ENCODE measurements at regions not wholly inside any gene's neighbourhood (a gene's known extent, or its start where the extent isn't known, plus 50 kb on each side); places are given as distances from the start of the nearest gene placed in this dataset.

DNA sequence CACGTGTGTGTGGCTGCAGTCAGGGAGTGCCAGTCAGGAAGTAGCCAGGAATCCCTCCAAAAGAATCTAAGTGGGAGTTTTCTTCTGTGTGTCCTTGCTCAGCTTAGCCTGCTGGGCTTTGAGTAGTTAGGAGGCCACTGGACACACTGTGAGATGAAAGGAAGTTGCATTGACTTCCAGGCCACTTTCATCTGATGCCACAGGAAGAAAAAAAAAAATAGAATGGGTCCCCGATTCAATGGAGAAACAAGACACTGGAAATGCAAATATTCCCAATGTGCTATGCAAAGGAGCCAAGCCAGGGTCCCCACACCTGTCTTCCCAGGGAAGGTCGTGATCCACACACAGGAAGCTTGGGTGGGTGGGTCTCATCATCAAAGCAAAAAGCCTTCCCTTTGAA lies 95.6 kb upstream of the E2F8 start:
- TF ChIP-seq, protein P1, sequence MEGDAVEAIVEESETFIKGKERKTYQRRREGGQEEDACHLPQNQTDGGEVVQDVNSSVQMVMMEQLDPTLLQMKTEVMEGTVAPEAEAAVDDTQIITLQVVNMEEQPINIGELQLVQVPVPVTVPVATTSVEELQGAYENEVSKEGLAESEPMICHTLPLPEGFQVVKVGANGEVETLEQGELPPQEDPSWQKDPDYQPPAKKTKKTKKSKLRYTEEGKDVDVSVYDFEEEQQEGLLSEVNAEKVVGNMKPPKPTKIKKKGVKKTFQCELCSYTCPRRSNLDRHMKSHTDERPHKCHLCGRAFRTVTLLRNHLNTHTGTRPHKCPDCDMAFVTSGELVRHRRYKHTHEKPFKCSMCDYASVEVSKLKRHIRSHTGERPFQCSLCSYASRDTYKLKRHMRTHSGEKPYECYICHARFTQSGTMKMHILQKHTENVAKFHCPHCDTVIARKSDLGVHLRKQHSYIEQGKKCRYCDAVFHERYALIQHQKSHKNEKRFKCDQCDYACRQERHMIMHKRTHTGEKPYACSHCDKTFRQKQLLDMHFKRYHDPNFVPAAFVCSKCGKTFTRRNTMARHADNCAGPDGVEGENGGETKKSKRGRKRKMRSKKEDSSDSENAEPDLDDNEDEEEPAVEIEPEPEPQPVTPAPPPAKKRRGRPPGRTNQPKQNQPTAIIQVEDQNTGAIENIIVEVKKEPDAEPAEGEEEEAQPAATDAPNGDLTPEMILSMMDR (IDR thresholded peaks at IDR 0.05; ENCODE audit: low read depth, low read length): no peak
- no peak overlapping the region for H3K4me3 ChIP-seq (replicated peaks in 1 of 2; ENCODE audit: low read depth in 2 of 2, low read length in 2 of 2)
- DNase-seq (ENCODE audit: low read depth in 2 of 2): no peak

DNA sequence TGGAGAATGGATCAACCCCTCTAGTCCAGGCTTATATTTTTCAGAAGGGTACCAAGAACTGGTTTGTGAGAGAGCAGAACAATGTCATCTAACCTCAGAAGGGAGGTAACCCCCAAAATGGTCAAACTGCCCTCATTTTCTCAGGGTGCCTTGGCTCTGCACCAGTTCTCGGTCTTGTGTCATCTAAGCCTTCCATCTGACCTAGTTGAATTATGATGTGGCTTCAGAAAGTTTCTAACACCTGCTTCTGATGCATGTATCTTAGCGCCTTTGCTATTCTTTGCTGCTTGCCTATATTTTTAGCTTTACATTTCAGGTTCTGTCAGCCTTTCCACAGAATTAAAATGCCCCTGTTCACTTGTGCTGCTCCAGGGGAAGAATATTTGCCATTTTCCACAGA lies 91.7 kb upstream of the E2F8 start:
- DNase-seq (ENCODE audit: low read depth in 2 of 2): no peak
- TF ChIP-seq, protein P1 (IDR thresholded peaks at IDR 0.05; ENCODE audit: low read depth, low read length): no peak
- no peak overlapping the region for H3K4me3 ChIP-seq (replicated peaks in 1 of 2; ENCODE audit: low read depth in 2 of 2, low read length in 2 of 2)

DNA sequence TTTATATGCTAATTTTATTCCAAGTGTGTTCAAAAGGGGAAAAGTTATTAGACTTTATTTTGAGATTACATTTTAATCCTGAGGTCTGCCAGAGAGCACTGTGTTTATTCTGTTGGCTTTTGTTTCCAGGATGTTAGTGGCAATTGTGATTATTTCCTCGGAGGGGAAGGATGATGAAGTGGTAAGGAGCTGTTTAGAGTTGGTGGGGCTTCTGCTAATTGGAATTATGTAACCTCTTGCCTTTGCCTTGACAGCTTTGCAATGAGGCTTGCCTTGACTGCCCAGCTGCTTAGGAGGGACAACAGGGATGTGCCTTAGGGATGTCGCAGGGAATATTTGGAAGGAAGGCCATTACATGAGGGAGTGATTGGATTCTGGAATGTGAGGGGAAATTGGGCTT lies 89.7 kb upstream of the E2F8 start:
- DNase-seq (ENCODE audit: low read depth in 2 of 2): no peak
- H3K4me3 ChIP-seq (replicated peaks in 1 of 2; ENCODE audit: low read depth in 2 of 2, low read length in 2 of 2): no peak overlapping the region
- TF ChIP-seq, protein P1 (IDR thresholded peaks at IDR 0.05; ENCODE audit: low read depth, low read length): no peak

DNA sequence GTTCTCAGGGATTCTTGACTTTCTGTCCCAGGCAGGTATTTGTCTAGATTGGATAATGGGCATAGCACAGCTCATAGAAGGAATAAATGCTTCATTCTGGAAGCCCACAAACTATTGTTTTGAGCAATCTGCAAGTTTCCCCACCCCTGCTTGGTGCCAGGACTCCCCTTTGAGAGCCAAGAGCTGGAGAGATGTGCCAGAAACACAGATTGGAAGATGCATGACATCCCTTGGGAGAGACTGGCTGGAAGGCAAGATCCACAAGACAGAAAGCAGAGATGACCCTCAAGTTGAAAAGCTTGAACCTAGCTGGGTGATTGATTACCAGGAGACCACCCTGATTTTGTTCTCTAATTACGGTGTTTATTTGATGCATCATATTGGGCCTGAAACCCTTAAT lies 89.2 kb upstream of the E2F8 start:
- no peak overlapping the region for H3K4me3 ChIP-seq (replicated peaks in 1 of 2; ENCODE audit: low read depth in 2 of 2, low read length in 2 of 2)
- no peak for DNase-seq (ENCODE audit: low read depth in 2 of 2)
- TF ChIP-seq, protein P1 (IDR thresholded peaks at IDR 0.05; ENCODE audit: low read depth, low read length): no peak

DNA sequence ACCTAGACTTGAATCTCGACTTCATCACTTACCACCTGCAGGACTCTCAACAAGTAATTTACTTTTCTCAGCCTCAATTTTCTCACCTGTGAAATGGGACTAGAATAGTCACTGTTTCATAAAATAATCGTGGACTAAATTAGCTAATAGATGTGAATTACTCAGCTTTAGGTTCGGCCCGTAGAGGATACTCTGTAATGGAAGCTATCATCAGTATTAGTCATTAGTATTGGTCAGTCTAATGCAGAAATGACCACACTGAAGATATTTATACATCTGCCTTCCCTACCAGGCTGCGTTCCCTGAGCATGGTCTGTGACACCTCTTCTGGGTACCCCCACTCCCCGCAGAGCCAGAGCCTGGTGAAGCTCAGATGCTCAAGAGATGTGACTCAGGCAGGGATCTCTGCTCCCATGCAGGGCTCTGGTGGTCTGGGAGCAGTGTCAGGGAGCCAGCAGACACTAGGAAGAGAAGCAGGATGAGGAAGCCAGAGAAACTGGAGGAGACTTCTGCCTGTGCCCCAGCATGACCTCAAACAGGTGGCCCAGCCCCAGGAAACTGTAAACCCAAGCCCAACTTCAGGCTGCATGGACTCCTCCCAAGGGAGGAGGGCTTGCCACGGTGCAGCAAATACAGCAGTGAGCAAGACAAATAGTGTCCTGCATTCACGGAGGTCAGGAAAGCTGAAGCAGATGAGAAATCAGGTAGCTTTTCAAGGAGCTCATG lies 88.0 kb upstream of the E2F8 start:
- TF ChIP-seq, protein P1 (IDR thresholded peaks at IDR 0.05; ENCODE audit: low read depth, low read length): no peak
- peak in 1 of 2 donors; percentile 55 for DNase-seq (ENCODE audit: low read depth in 2 of 2)
- H3K4me3 ChIP-seq (replicated peaks in 1 of 2; ENCODE audit: low read depth in 2 of 2, low read length in 2 of 2): no peak overlapping the region

DNA sequence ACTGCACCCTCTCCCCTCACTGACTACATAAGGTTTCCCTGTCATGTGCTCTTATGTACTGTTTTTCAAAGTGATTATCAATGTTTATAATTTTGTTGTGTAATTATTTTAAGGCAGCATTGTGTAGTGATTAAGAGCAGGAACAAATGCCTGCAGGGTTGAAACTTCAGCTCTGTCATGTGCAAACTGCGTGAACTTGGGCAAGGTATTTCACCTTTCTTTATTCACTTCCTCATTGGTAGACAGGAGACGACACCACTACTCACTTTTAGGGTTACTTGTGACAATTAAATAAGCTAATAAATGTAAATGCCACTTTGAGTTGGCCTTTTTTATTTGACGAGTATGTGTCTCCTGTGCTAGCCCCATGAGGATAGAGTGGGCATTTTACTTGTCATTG lies 86.5 kb upstream of the E2F8 start:
- H3K4me3 ChIP-seq (replicated peaks in 1 of 2; ENCODE audit: low read depth in 2 of 2, low read length in 2 of 2): no peak overlapping the region
- DNase-seq (ENCODE audit: low read depth in 2 of 2): no peak
- TF ChIP-seq, protein P1 (IDR thresholded peaks at IDR 0.05; ENCODE audit: low read depth, low read length): no peak

DNA sequence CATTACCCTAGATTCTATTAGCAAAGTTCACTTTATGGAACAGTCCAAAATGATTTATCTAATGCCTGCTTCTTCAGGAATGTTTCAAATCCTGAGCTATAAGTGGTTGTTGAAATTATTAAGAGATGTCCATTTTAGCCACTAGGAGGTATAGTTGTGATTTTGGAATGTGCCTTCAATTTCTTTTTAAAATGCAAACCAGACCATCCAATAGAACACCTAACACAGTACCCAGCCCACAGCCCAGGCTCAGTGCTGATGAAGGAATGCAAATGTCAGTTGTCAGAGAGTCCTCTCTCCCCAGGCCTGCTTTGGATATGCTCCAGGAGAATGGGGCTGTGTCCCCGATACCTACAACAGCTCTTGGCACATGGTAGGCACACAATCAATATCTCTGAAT lies 85.8 kb upstream of the E2F8 start:
- TF ChIP-seq, protein P1 (IDR thresholded peaks at IDR 0.05; ENCODE audit: low read depth, low read length): peak; percentile 43
- H3K4me3 ChIP-seq (replicated peaks in 1 of 2; ENCODE audit: low read depth in 2 of 2, low read length in 2 of 2): no peak overlapping the region
- DNase-seq (ENCODE audit: low read depth in 2 of 2): peak; percentile 61 to 66
